Neural cell (in vitro differentiated cells): ENCODE measurements at regions not wholly inside any gene's neighbourhood (a gene's known extent, or its start where the extent isn't known, plus 50 kb on each side); places are given as distances from the start of the nearest gene placed in this dataset.
A peak's percentile ranks its signal among the peaks of the same experiment; 100 is the strongest.

ENCODE experiments used
- H2AFZ ChIP-seq: fragments of 200-600, 300-800 bp; sonication (generic), shearing (Covaris generic); 2 replicates; pipeline ENCODE4 v1.6.0; 2014; ENCODE audit warnings: low read depth, mild to moderate bottlenecking, antibody characterized with exemption, low read length, moderate library complexity
- H3F3A ChIP-seq: fragments of 200-600 bp; shearing (Covaris generic); 2 replicates; pipeline ENCODE4 v1.6.1; 2016; ENCODE audit warnings: mild to moderate bottlenecking, moderate library complexity, mixed read lengths, antibody characterized with exemption, low read length; ENCODE audit not compliant: insufficient read depth, poor library complexity, severe bottlenecking
- H3K27ac ChIP-seq: fragments of 200-600, 300-800 bp; sonication (generic), shearing (Covaris generic); 2 replicates; pipeline ENCODE4 v1.5.1; 2014; ENCODE audit warnings: mild to moderate bottlenecking, low read length, moderate library complexity
- H3K27me3 ChIP-seq: fragments of 300-800, 200-600 bp; sonication (generic), shearing (Covaris generic); 2 replicates; pipeline ENCODE4 v1.6.0; 2014; ENCODE audit warnings: mild to moderate bottlenecking, low read depth, low read length, moderate library complexity; ENCODE audit not compliant: insufficient read depth
- H3K36me3 ChIP-seq: fragments of 300-800, 200-600 bp; sonication (generic), shearing (Covaris generic); 2 replicates; pipeline ENCODE4 v1.5.1; 2014; ENCODE audit warnings: mild to moderate bottlenecking, antibody characterized with exemption, low read length, moderate library complexity; ENCODE audit not compliant: insufficient read depth
- H3K4me2 ChIP-seq: fragments of 300-800, 200-600 bp; sonication (generic), shearing (Covaris generic); 2 replicates; pipeline ENCODE4 v1.6.0; 2014; ENCODE audit warnings: mild to moderate bottlenecking, low read length
- H3K4me3 ChIP-seq: fragments of 300-800, 200-600 bp; sonication (generic), shearing (Covaris generic); 2 replicates; pipeline ENCODE4 v1.5.1; 2014; ENCODE audit warnings: mild to moderate bottlenecking, low read length, moderate library complexity
- H3K79me2 ChIP-seq: fragments of 200-600 bp; shearing (Covaris generic); replicated peaks from 2 replicates; pipeline ENCODE4 v1.6.0; 2014; ENCODE audit warnings: mild to moderate bottlenecking, low read length, moderate library complexity; ENCODE audit not compliant: insufficient read depth
- H3K9ac ChIP-seq: fragments of 300-800, 200-600 bp; sonication (generic), shearing (Covaris generic); 2 replicates; pipeline ENCODE4 v1.6.1; 2016; ENCODE audit warnings: mild to moderate bottlenecking, low read length, mixed read lengths
- H3K9me2 ChIP-seq: fragments of 200-600 bp; shearing (Covaris generic); 2 replicates; pipeline ENCODE4 v1.6.1; 2016; ENCODE audit warnings: mild to moderate bottlenecking, low read length, mixed read lengths; ENCODE audit not compliant: insufficient read depth
- H3K9me3 ChIP-seq: fragments of 200-600, 300-800 bp; sonication (generic), shearing (Covaris generic); 2 replicates; pipeline ENCODE4 v1.6.1; 2016; ENCODE audit warnings: mild to moderate bottlenecking, mixed run types, low read length, moderate library complexity, mixed read lengths
- H4K20me1 ChIP-seq: fragments of 200-600 bp; shearing (Covaris generic); 2 replicates; pipeline ENCODE4 v1.6.1; 2016; ENCODE audit warnings: mild to moderate bottlenecking, mixed run types; ENCODE audit not compliant: insufficient read depth
- CTCF ChIP-seq: fragments of 450-650 bp; IDR thresholded peaks from 2 replicates; pipeline ENCODE4 v1.5.1; 2014; ENCODE audit warnings: antibody characterized with exemption, mild to moderate bottlenecking, moderate library complexity; ENCODE audit not compliant: poor library complexity, severe bottlenecking
- EP300 ChIP-seq: fragments of 450-650 bp; conservative IDR thresholded peaks from 2 replicates; pipeline ENCODE4 v1.6.1; 2014; ENCODE audit warnings: antibody characterized with exemption, mild to moderate bottlenecking, moderate library complexity; ENCODE audit not compliant: poor library complexity, severe bottlenecking
- EZH2 ChIP-seq: fragments of 200-600, 300-800 bp; shearing (Covaris generic), sonication (generic); IDR thresholded peaks from 2 replicates; pipeline ENCODE4 v1.6.1; 2014; ENCODE audit warnings: antibody characterized with exemption, low read length, borderline replicate concordance, mild to moderate bottlenecking; ENCODE audit not compliant: insufficient read depth, poor library complexity, severe bottlenecking
- MXI1 ChIP-seq: fragments of 450-650 bp; conservative IDR thresholded peaks from 2 replicates; pipeline ENCODE4 v1.6.1; 2014; ENCODE audit warnings: antibody characterized with exemption, mild to moderate bottlenecking; ENCODE audit not compliant: poor library complexity, severe bottlenecking
- POLR2AphosphoS5 ChIP-seq: IDR thresholded peaks from 2 replicates; pipeline ENCODE4 v1.6.1; 2012
- REST ChIP-seq: IDR thresholded peaks from 2 replicates; pipeline ENCODE4 v1.6.1; 2012; ENCODE audit warnings: borderline replicate concordance
- SMC3 ChIP-seq: fragments of 450-650 bp; conservative IDR thresholded peaks from 2 replicates; pipeline ENCODE4 v1.6.1; 2014; ENCODE audit warnings: antibody characterized with exemption, mild to moderate bottlenecking, moderate library complexity; ENCODE audit not compliant: poor library complexity
- TAF1 ChIP-seq: IDR thresholded peaks from 2 replicates; pipeline ENCODE4 v1.6.1; 2012; ENCODE audit warnings: low read depth

GRCh38 chr20:63116412-63117106 is 99.4 kb downstream of the YTHDF1 start:
- no peak overlapping the region for H3K9ac ChIP-seq
- peaks cover 8% of the 10 kb centered on the region for H3K9me3 ChIP-seq
- no peak overlapping the region for H2AFZ ChIP-seq
- TF ChIP-seq TAF1 (no peak), REST (peak; percentile 67)
- H3K36me3 ChIP-seq, result no peaks in the 10 kb centered on the region
- H3K27me3 ChIP-seq, result peaks cover 24% of the 10 kb centered on the region
- no peaks in the 10 kb centered on the region for H3K79me2 ChIP-seq
- no peaks in the 10 kb centered on the region for H4K20me1 ChIP-seq
- H3K9me2 ChIP-seq, result no peaks in the 10 kb centered on the region
- H3K4me3 ChIP-seq, result no peak overlapping the region
- no peaks in the 10 kb centered on the region for H3F3A ChIP-seq
- no peak overlapping the region for H3K27ac ChIP-seq
- no peak overlapping the region for H3K4me2 ChIP-seq

GRCh38 chr20:63115651-63116411 is 100.1 kb downstream of the YTHDF1 start:
- no peak overlapping the region for H3K4me3 ChIP-seq
- H3K9ac ChIP-seq, result no peak overlapping the region
- H2AFZ ChIP-seq, result no peak overlapping the region
- no peaks in the 10 kb centered on the region for H3K79me2 ChIP-seq
- H3K4me2 ChIP-seq, result no peak overlapping the region
- peaks cover 24% of the 10 kb centered on the region for H3K27me3 ChIP-seq
- H3F3A ChIP-seq, result no peaks in the 10 kb centered on the region
- H3K9me3 ChIP-seq, result peaks cover 14% of the 10 kb centered on the region
- no peak for TF ChIP-seq POLR2AphosphoS5
- TF ChIP-seq EP300, result no peak
- TF ChIP-seq CTCF, result no peak
- TF ChIP-seq SMC3, result no peak
- no peak overlapping the region for H3K27ac ChIP-seq
- no peaks in the 10 kb centered on the region for H3K36me3 ChIP-seq
- H4K20me1 ChIP-seq, result no peaks in the 10 kb centered on the region
- H3K9me2 ChIP-seq, result no peaks in the 10 kb centered on the region

GRCh38 chr20:63114693-63115311 is 101.1 kb downstream of the YTHDF1 start:
- H2AFZ ChIP-seq, result no peak overlapping the region
- H3K9ac ChIP-seq, result no peak overlapping the region
- TF ChIP-seq EZH2, result no peak
- TF ChIP-seq MXI1, result no peak
- TF ChIP-seq CTCF, result no peak
- no peak for TF ChIP-seq TAF1
- no peaks in the 10 kb centered on the region for H3K36me3 ChIP-seq
- H3K27me3 ChIP-seq, result peaks cover 24% of the 10 kb centered on the region
- H3K4me2 ChIP-seq, result no peak overlapping the region
- H3F3A ChIP-seq, result no peaks in the 10 kb centered on the region
- H3K9me3 ChIP-seq, result peaks cover 15% of the 10 kb centered on the region
- H3K9me2 ChIP-seq, result no peaks in the 10 kb centered on the region
- no peak overlapping the region for H3K4me3 ChIP-seq
- no peak overlapping the region for H3K27ac ChIP-seq
- H4K20me1 ChIP-seq, result no peaks in the 10 kb centered on the region
- H3K79me2 ChIP-seq, result no peaks in the 10 kb centered on the region
